WTC11 (cell line): ENCODE measurements at regions not wholly inside any gene's neighbourhood (a gene's known extent, or its start where the extent isn't known, plus 50 kb on each side); places are given as distances from the start of the nearest gene placed in this dataset.

ENCODE experiments used
- ATAC-seq: fragments of 200-7000 bp; cut with Tn5 transposase; 2 replicates; pipeline ENCODE4 v1.10.0; 2021; ENCODE audit warnings: mild to moderate bottlenecking, moderate library complexity
- CTCF ChIA-PET: fragments of 300-600 bp; sonication (Branson Sonifier 250); formaldehyde crosslinking; loops from one replicate; lab custom pipeline; 2021; ENCODE audit warnings: antibody characterized with exemption; lab: Charles Lee
- POLR2A ChIA-PET: fragments of 350-600 bp; sonication (Branson Sonifier 250); formaldehyde crosslinking; loops from one replicate; lab custom pipeline; 2021; ENCODE audit warnings: antibody characterized with exemption; lab: Charles Lee
- DNase-seq: peaks from one replicate; pipeline ENCODE4 v3.0.0; 2021; ENCODE audit warnings: low spot score
- H3K27ac Mint-ChIP-seq: 2 replicates; pipeline ENCODE4 v1.8.0; 2021; ENCODE audit warnings: mixed read lengths
- H3K27me3 Mint-ChIP-seq: 2 replicates; pipeline ENCODE4 v1.8.0; 2021; ENCODE audit warnings: low read depth, mild to moderate bottlenecking, moderate library complexity, mixed read lengths
- H3K36me3 Mint-ChIP-seq: 2 replicates; pipeline ENCODE4 v1.8.0; 2021; ENCODE audit warnings: mixed read lengths
- H3K4me1 Mint-ChIP-seq: 2 replicates; pipeline ENCODE4 v1.8.0; 2022; ENCODE audit warnings: mixed read lengths
- H3K4me3 Mint-ChIP-seq: 2 replicates; pipeline ENCODE4 v1.8.0; 2021; ENCODE audit warnings: mild to moderate bottlenecking, moderate library complexity, mixed read lengths
- H3K9me3 Mint-ChIP-seq: 2 replicates; pipeline ENCODE4 v1.8.0; 2021; ENCODE audit warnings: mixed read lengths
- ESRRA ChIP-seq: sonication (generic); formaldehyde crosslinking; IDR thresholded peaks from 2 replicates; pipeline ENCODE4 v1.8.1; 2022; ENCODE audit warnings: mild to moderate bottlenecking, missing genetic modification reagents, borderline replicate concordance
- FOXP1 ChIP-seq: sonication (generic); formaldehyde crosslinking; IDR thresholded peaks from 2 replicates; pipeline ENCODE4 v1.8.0; 2022; ENCODE audit warnings: missing genetic modification reagents, mild to moderate bottlenecking, moderate library complexity, borderline replicate concordance
- FOXP4 ChIP-seq: sonication (generic); formaldehyde crosslinking; IDR thresholded peaks from 2 replicates; pipeline ENCODE4 v1.8.0; 2022; ENCODE audit warnings: mild to moderate bottlenecking, missing genetic modification reagents
- GRHL2 ChIP-seq: fragments of 250-450 bp; sonication (Bioruptor Pico); IDR thresholded peaks from 2 replicates; pipeline ENCODE4 v1.8.0; 2022; ENCODE audit warnings: mild to moderate bottlenecking, moderate library complexity; ENCODE audit not compliant: insufficient replicate concordance, severe bottlenecking
- HMGA2 ChIP-seq: fragments of 250-450 bp; sonication (Bioruptor Pico); IDR thresholded peaks from 2 replicates; pipeline ENCODE4 v1.4.0; 2021; ENCODE audit warnings: mild to moderate bottlenecking, moderate library complexity
- IRF2 ChIP-seq: sonication (generic); formaldehyde crosslinking; IDR thresholded peaks from 2 replicates; pipeline ENCODE4 v1.8.0; 2022; ENCODE audit warnings: low read depth, missing genetic modification reagents, borderline replicate concordance
- MLX ChIP-seq: sonication (generic); formaldehyde crosslinking; IDR thresholded peaks from 2 replicates; pipeline ENCODE4 v1.8.1; 2023; ENCODE audit warnings: mild to moderate bottlenecking, missing genetic modification reagents, moderate library complexity
- RELA ChIP-seq: sonication (generic); formaldehyde crosslinking; IDR thresholded peaks from 2 replicates; pipeline ENCODE4 v1.8.1; 2022; ENCODE audit warnings: missing genetic modification reagents, mild to moderate bottlenecking, borderline replicate concordance
- TCF7 ChIP-seq: sonication (generic); formaldehyde crosslinking; IDR thresholded peaks from 2 replicates; pipeline ENCODE4 v1.8.0; 2022; ENCODE audit warnings: mild to moderate bottlenecking, low read depth, missing genetic modification reagents, moderate library complexity
- USF1 ChIP-seq: sonication (generic); formaldehyde crosslinking; IDR thresholded peaks from 2 replicates; pipeline ENCODE4 v1.8.0; 2022; ENCODE audit warnings: mild to moderate bottlenecking, missing genetic modification reagents
- ZBTB43 ChIP-seq: sonication (generic); formaldehyde crosslinking; IDR thresholded peaks from 2 replicates; pipeline ENCODE4 v1.8.1; 2023; ENCODE audit warnings: mild to moderate bottlenecking, missing genetic modification reagents
- ZNF138 ChIP-seq: sonication (generic); formaldehyde crosslinking; conservative IDR thresholded peaks from 2 replicates; pipeline ENCODE4 v1.8.1; 2022; ENCODE audit warnings: mild to moderate bottlenecking, moderate library complexity, missing genetic modification reagents
- ZNF232 ChIP-seq: sonication (generic); formaldehyde crosslinking; IDR thresholded peaks from 2 replicates; pipeline ENCODE4 v1.8.0; 2022; ENCODE audit warnings: mild to moderate bottlenecking, missing genetic modification reagents
- ZNF263 ChIP-seq: sonication (generic); formaldehyde crosslinking; IDR thresholded peaks from 2 replicates; pipeline ENCODE4 v1.8.1; 2022; ENCODE audit warnings: low read depth, mild to moderate bottlenecking, moderate library complexity, missing genetic modification reagents
- ZNF423 ChIP-seq: fragments of 250-450 bp; sonication (Bioruptor Pico); IDR thresholded peaks from 2 replicates; pipeline ENCODE4 v2.1.2; 2022; ENCODE audit warnings: mild to moderate bottlenecking, moderate library complexity
- ZNF512 ChIP-seq: sonication (generic); formaldehyde crosslinking; IDR thresholded peaks from 2 replicates; pipeline ENCODE4 v1.8.1; 2022; ENCODE audit warnings: missing genetic modification reagents, borderline replicate concordance
- ZNF532 ChIP-seq: fragments of 250-450 bp; sonication (Bioruptor Pico); IDR thresholded peaks from 2 replicates; pipeline ENCODE4 v1.9.0; 2021; ENCODE audit warnings: mild to moderate bottlenecking, borderline replicate concordance

- CTCF ChIA-PET, result no interaction called here
- no peak for TF ChIP-seq ZNF232 (CRISPR knock-in tag)
- TF ChIP-seq IRF2 (CRISPR knock-in tag), result no peak
- TF ChIP-seq HMGA2 (CRISPR knock-in tag), result no peak
- no peak for TF ChIP-seq ZNF532 (CRISPR knock-in tag)
- TF ChIP-seq ZBTB43 (CRISPR knock-in tag), result no peak
- TF ChIP-seq ESRRA (CRISPR knock-in tag), result no peak
- no peak for TF ChIP-seq USF1
- no peak for TF ChIP-seq ZNF512 (CRISPR knock-in tag)
- no peak for TF ChIP-seq ZNF423 (CRISPR knock-in tag)
- no peak for TF ChIP-seq GRHL2 (CRISPR knock-in tag)
- no peak for TF ChIP-seq ZNF138 (CRISPR knock-in tag)
- no peak for TF ChIP-seq RELA (CRISPR knock-in tag)
- TF ChIP-seq FOXP1 (CRISPR knock-in tag), result no peak
- no peak for TF ChIP-seq ZNF263 (CRISPR knock-in tag)
- no peak for TF ChIP-seq TCF7
- TF ChIP-seq FOXP4 (CRISPR knock-in tag), result no peak
- no peak for TF ChIP-seq MLX
- DNase-seq, result no peak
Measured at GRCh38 chr12:87406926-87407325, 622.3 kb downstream of the C12orf50 start.

More at GRCh38 chr12:87406926-87407325, 622.3 kb downstream of the C12orf50 start:
- H3K27me3 Mint-ChIP-seq, result no peaks in the 10 kb centered on the region
- ATAC-seq, result no peak
- no peaks in the 10 kb centered on the region for H3K4me1 Mint-ChIP-seq
- peaks cover 13% of the 10 kb centered on the region; the same call in 1 of the 2 replicates for H3K36me3 Mint-ChIP-seq
- POLR2A ChIA-PET, result no interaction called here
- H3K9me3 Mint-ChIP-seq, result peaks cover 29% of the 10 kb centered on the region
- no peak overlapping the region for H3K4me3 Mint-ChIP-seq
- H3K27ac Mint-ChIP-seq, result no peak overlapping the region
